Activated CD4-positive, alpha-beta memory T cell treated with anti-CD3 and anti-CD28 coated beads, Interleukin-2, amount 10 ng/mL, durations not matched to agents 7 days and 5 days (primary cell): ENCODE measurements at regions not wholly inside any gene's neighbourhood (a gene's known extent, or its start where the extent isn't known, plus 50 kb on each side); places are given as distances from the start of the nearest gene placed in this dataset.
A peak's percentile ranks its signal among the peaks of the same experiment; 100 is the strongest.

ENCODE experiments used
- CTCF ChIA-PET: fragments of 350-600 bp; sonication (Branson Sonifier 250); formaldehyde crosslinking; loops from one replicate; lab custom pipeline; 2021; ENCODE audit warnings: antibody characterized with exemption, inconsistent platforms; lab: Charles Lee
- POLR2A ChIA-PET: fragments of 350-600 bp; sonication (Branson Sonifier 250); formaldehyde crosslinking; loops from one replicate; lab custom pipeline; 2021; ENCODE audit warnings: antibody characterized with exemption; lab: Charles Lee
- DNase-seq: peaks from one replicate; pipeline ENCODE4 v3.0.0-alpha.2; 2020
- H3K27ac Mint-ChIP-seq: one replicate; pipeline ENCODE4 v1.8.0; 2021; ENCODE audit warnings: mild to moderate bottlenecking, mixed read lengths
- H3K27me3 Mint-ChIP-seq: one replicate; pipeline ENCODE4 v1.8.0; 2021; ENCODE audit warnings: mixed read lengths
- H3K36me3 Mint-ChIP-seq: one replicate; pipeline ENCODE4 v1.8.0; 2021; ENCODE audit warnings: low read depth, mixed read lengths
- H3K4me1 Mint-ChIP-seq: one replicate; pipeline ENCODE4 v1.8.0; 2021; ENCODE audit warnings: mixed read lengths
- H3K4me3 Mint-ChIP-seq: one replicate; pipeline ENCODE4 v1.8.0; 2021; ENCODE audit warnings: mild to moderate bottlenecking, mixed read lengths
- H3K9me3 Mint-ChIP-seq: one replicate; pipeline ENCODE4 v1.8.0; 2021; ENCODE audit warnings: mixed read lengths

- H3K9me3 Mint-ChIP-seq, result no peaks in the 10 kb centered on the region
- CTCF ChIA-PET, result no interaction called here
- DNase-seq, result peak; percentile 3
- no peaks in the 10 kb centered on the region for H3K36me3 Mint-ChIP-seq
- no peaks in the 10 kb centered on the region for H3K27me3 Mint-ChIP-seq
- POLR2A ChIA-PET, result no interaction called here
- H3K4me3 Mint-ChIP-seq, result no peak overlapping the region
- no peaks in the 10 kb centered on the region for H3K4me1 Mint-ChIP-seq
- H3K27ac Mint-ChIP-seq, result no peak overlapping the region
Measured at GRCh38 chr22:49302150-49302460, 525.6 kb downstream of the BRD1 start.

- Mint-ChIP-seq H3K27me3 (no peaks in the 10 kb centered on the region), H3K4me3 (no peak overlapping the region), H3K4me1 (no peaks in the 10 kb centered on the region), H3K27ac (no peak overlapping the region), H3K36me3 (no peaks in the 10 kb centered on the region), H3K9me3 (no peaks in the 10 kb centered on the region)
- ChIA-PET POLR2A (no interaction called here), CTCF (no interaction called here)
- DNase-seq, result peak; percentile 9
Measured at GRCh38 chr22:49301398-49302149, 526.1 kb downstream of the BRD1 start.

GRCh38 chr22:49300951-49301397 lies 526.7 kb downstream of the BRD1 start:
- Mint-ChIP-seq H3K4me3 (no peak overlapping the region), H3K36me3 (no peaks in the 10 kb centered on the region), H3K4me1 (no peaks in the 10 kb centered on the region), H3K27ac (no peak overlapping the region), H3K9me3 (no peaks in the 10 kb centered on the region), H3K27me3 (no peaks in the 10 kb centered on the region)
- ChIA-PET CTCF (no interaction called here), POLR2A (no interaction called here)
- DNase-seq, result no peak

- ChIA-PET POLR2A (no interaction called here), CTCF (no interaction called here)
- no peaks in the 10 kb centered on the region for H3K4me1 Mint-ChIP-seq
- no peaks in the 10 kb centered on the region for H3K27me3 Mint-ChIP-seq
- DNase-seq, result no peak
- no peak overlapping the region for H3K27ac Mint-ChIP-seq
- no peaks in the 10 kb centered on the region for H3K36me3 Mint-ChIP-seq
- no peaks in the 10 kb centered on the region for H3K9me3 Mint-ChIP-seq
- no peak overlapping the region for H3K4me3 Mint-ChIP-seq
Measured at GRCh38 chr22:49300241-49300640, 527.4 kb downstream of the BRD1 start.

GRCh38 chr22:49299821-49300231 lies 527.8 kb downstream of the BRD1 start:
- Mint-ChIP-seq H3K27ac (no peak overlapping the region), H3K36me3 (no peaks in the 10 kb centered on the region), H3K4me3 (no peak overlapping the region), H3K27me3 (no peaks in the 10 kb centered on the region), H3K4me1 (no peaks in the 10 kb centered on the region), H3K9me3 (no peaks in the 10 kb centered on the region)
- no peak for DNase-seq
- ChIA-PET CTCF (no interaction called here), POLR2A (no interaction called here)

GRCh38 chr22:49298834-49299750 lies 528.6 kb downstream of the BRD1 start:
- no peaks in the 10 kb centered on the region for H3K27me3 Mint-ChIP-seq
- DNase-seq, result no peak
- no peaks in the 10 kb centered on the region for H3K4me1 Mint-ChIP-seq
- ChIA-PET POLR2A (no interaction called here), CTCF (no interaction called here)
- no peaks in the 10 kb centered on the region for H3K36me3 Mint-ChIP-seq
- no peak overlapping the region for H3K27ac Mint-ChIP-seq
- H3K9me3 Mint-ChIP-seq, result no peaks in the 10 kb centered on the region
- no peak overlapping the region for H3K4me3 Mint-ChIP-seq

GRCh38 chr22:49297871-49298721 lies 529.6 kb downstream of the BRD1 start:
- ChIA-PET POLR2A (no interaction called here), CTCF (interaction anchor here (1.1 kb wide), 1 partner anchor 7 kb away, joined by 4 read pairs; no protein-coding TSS in a partner anchor)
- no peaks in the 10 kb centered on the region for H3K27me3 Mint-ChIP-seq
- no peaks in the 10 kb centered on the region for H3K9me3 Mint-ChIP-seq
- no peak overlapping the region for H3K27ac Mint-ChIP-seq
- no peak for DNase-seq
- H3K36me3 Mint-ChIP-seq, result no peaks in the 10 kb centered on the region
- no peaks in the 10 kb centered on the region for H3K4me1 Mint-ChIP-seq
- H3K4me3 Mint-ChIP-seq, result no peak overlapping the region

GRCh38 chr22:49297286-49297870 lies 530.3 kb downstream of the BRD1 start:
- POLR2A ChIA-PET, result no interaction called here
- Mint-ChIP-seq H3K9me3 (no peaks in the 10 kb centered on the region), H3K27me3 (no peaks in the 10 kb centered on the region)

GRCh38 chr22:49296561-49296960 lies 531.1 kb downstream of the BRD1 start:
- POLR2A ChIA-PET, result no interaction called here
- CTCF ChIA-PET, result interaction anchor here (1.1 kb wide), 1 partner anchor 9 kb away, joined by 4 read pairs; no protein-coding TSS in a partner anchor
- Mint-ChIP-seq H3K36me3 (no peaks in the 10 kb centered on the region), H3K4me1 (no peaks in the 10 kb centered on the region), H3K4me3 (no peak overlapping the region), H3K9me3 (no peaks in the 10 kb centered on the region), H3K27me3 (no peaks in the 10 kb centered on the region), H3K27ac (no peak overlapping the region)
- no peak for DNase-seq

More at GRCh38 chr22:49297286-49297870, 530.3 kb downstream of the BRD1 start:
- CTCF ChIA-PET, result interaction anchor here (1.1 kb wide), 1 partner anchor 8 kb away, joined by 4 read pairs; no protein-coding TSS in a partner anchor
- Mint-ChIP-seq H3K4me3 (no peak overlapping the region), H3K36me3 (no peaks in the 10 kb centered on the region), H3K4me1 (no peaks in the 10 kb centered on the region), H3K27ac (no peak overlapping the region)
- DNase-seq, result no peak

GRCh38 chr22:49295851-49296560 lies 531.7 kb downstream of the BRD1 start:
- Mint-ChIP-seq H3K27ac (no peak overlapping the region), H3K4me3 (no peak overlapping the region), H3K27me3 (no peaks in the 10 kb centered on the region), H3K9me3 (no peaks in the 10 kb centered on the region), H3K36me3 (no peaks in the 10 kb centered on the region), H3K4me1 (no peaks in the 10 kb centered on the region)
- DNase-seq, result peak; percentile 12
- ChIA-PET POLR2A (no interaction called here), CTCF (no interaction called here)

GRCh38 chr22:49295465-49295743 lies 532.3 kb downstream of the BRD1 start:
- no peaks in the 10 kb centered on the region for H3K27me3 Mint-ChIP-seq
- no peak overlapping the region for H3K4me3 Mint-ChIP-seq
- ChIA-PET CTCF (no interaction called here), POLR2A (no interaction called here)
- H3K36me3 Mint-ChIP-seq, result no peaks in the 10 kb centered on the region
- H3K9me3 Mint-ChIP-seq, result no peaks in the 10 kb centered on the region
- no peaks in the 10 kb centered on the region for H3K4me1 Mint-ChIP-seq
- no peak for DNase-seq
- H3K27ac Mint-ChIP-seq, result no peak overlapping the region

- Mint-ChIP-seq H3K27ac (no peak overlapping the region), H3K4me1 (no peaks in the 10 kb centered on the region), H3K4me3 (no peak overlapping the region), H3K9me3 (no peaks in the 10 kb centered on the region), H3K27me3 (no peaks in the 10 kb centered on the region), H3K36me3 (no peaks in the 10 kb centered on the region)
- DNase-seq, result no peak
- POLR2A ChIA-PET, result no interaction called here
- CTCF ChIA-PET, result no interaction called here
Measured at GRCh38 chr22:49294656-49295464, 532.8 kb downstream of the BRD1 start.
